Transverse colon (tissue), 4 donors: ENCODE measurements at regions not wholly inside any gene's neighbourhood (a gene's known extent, or its start where the extent isn't known, plus 50 kb on each side); places are given as distances from the start of the nearest gene placed in this dataset.

Experiments
- DNase-seq: peaks from one replicate; pipeline ENCODE4 v3.0.0-alpha.2; 2019
- H3K27ac ChIP-seq, 4 donors: fragments of 200-600 bp; sonication (generic); 2 replicates each; pipeline ENCODE4 v1.5.1; 2016 to 2018; ENCODE audit warnings: inconsistent platforms in 4 of 4
- H3K27me3 ChIP-seq: fragments of 200-600 bp; sonication (generic); 2 replicates; pipeline ENCODE4 v1.5.1; 2017; ENCODE audit warnings: inconsistent platforms
- H3K36me3 ChIP-seq, 4 donors: fragments of 200-600 bp; sonication (generic); 2 replicates each; pipeline ENCODE4 v1.5.1; 2017 to 2019; ENCODE audit warnings: inconsistent platforms in 4 of 4
- H3K4me1 ChIP-seq, 4 donors: fragments of 200-600 bp; sonication (generic); 2 replicates each; pipeline ENCODE4 v1.5.1; 2017 to 2020; ENCODE audit warnings: inconsistent platforms in 4 of 4
- H3K4me3 ChIP-seq, 4 donors: fragments of 200-600 bp; sonication (generic); 1 replicate in 1 of 4; 2 replicates in 3 of 4; pipeline versions ENCODE4 v1.5.1 to v1.6.1; 2017 to 2019; ENCODE audit warnings: inconsistent platforms in 4 of 4
- H3K9me3 ChIP-seq, 2 donors: fragments of 200-600 bp; sonication (generic); 2 replicates each; pipeline ENCODE4 v1.5.1; 2017 to 2019; ENCODE audit warnings: inconsistent platforms in 2 of 2
- EP300 ChIP-seq: sonication (generic); formaldehyde crosslinking; IDR thresholded peaks from one replicate; pipeline ENCODE4 v1.6.1; 2017; ENCODE audit warnings: antibody characterized with exemption, low read depth
- POLR2A ChIP-seq: fragments of 450-650 bp; IDR thresholded peaks from one replicate; pipeline ENCODE4 v1.6.1; 2016; ENCODE audit warnings: antibody characterized with exemption, mild to moderate bottlenecking, moderate library complexity
- POLR2AphosphoS5 ChIP-seq, 3 donors: sonication (generic); formaldehyde crosslinking; IDR thresholded peaks; one replicate each; pipeline ENCODE4 v1.6.1; 2016; ENCODE audit warnings: antibody characterized with exemption in 3 of 3
- WGBS, 2 donors: methylation state at CpG; one replicate each; pipeline ENCODE4 v1.1.5; 2018; ENCODE audit warnings: low coverage in 1 of 2; 5-methylcytosine and 5-hydroxymethylcytosine counted together
- in situ Hi-C, 4 donors: fragments of 200-750 bp; cut with MboI; loops; one replicate each; pipeline versions ENCODE4 v1.15.0 to v1.15.1; 2017; ENCODE audit warnings: low sequenced_read_pairs in 3 of 4, low pct_ligation_motif_present in 1 of 4, low pct_unique_long_range_greater_than_20kb in 1 of 4
- intact Hi-C: fragments of 100-400 bp; cut with DNase I; formaldehyde crosslinking; loops from one replicate; pipeline ENCODE4 v1.15.1; 2023; ENCODE audit warnings: low total_unique reads
- TF ChIP-seq, protein P1 (sequence below), 5 experiments: fragments of 200-600 bp in 3 of 5; fragments of 450-650 bp in 2 of 5; sonication (generic) in 3 of 5; IDR thresholded peaks; 1 replicate in 2 of 5; 2 replicates in 3 of 5; pipeline ENCODE4 v1.5.1; 2016 to 2017; ENCODE audit warnings: antibody characterized with exemption in 5 of 5, inconsistent platforms in 3 of 5, mild to moderate bottlenecking in 2 of 5, moderate library complexity in 1 of 5

DNA sequence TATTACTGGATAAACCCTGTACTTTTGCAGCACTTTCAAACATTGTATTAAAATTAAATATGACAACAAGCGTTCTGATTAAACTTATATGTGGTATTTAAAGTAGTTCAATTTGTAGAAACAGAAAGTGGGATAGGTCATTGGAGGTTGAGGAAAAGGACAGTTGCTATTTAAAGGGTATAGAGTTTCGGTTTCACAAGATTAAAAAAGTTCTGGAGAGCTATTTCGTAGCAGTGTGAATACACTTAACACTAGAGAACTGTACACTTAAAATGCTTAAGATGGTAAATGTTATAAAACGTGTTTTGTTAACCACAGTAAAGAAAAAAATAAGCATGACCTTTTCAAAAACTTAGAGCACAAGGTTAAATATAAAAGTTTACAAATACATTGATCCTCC lies 382.1 kb downstream of the BRINP1 start:
- no peaks in the 10 kb centered on the region for H3K9me3 ChIP-seq
- no peak overlapping the region for H3K4me3 ChIP-seq
- DNase-seq: no peak
- in situ Hi-C loops (no loop called here), intact Hi-C loops (no loop called here)
- no peak for TF ChIP-seq EP300
- no peak for TF ChIP-seq POLR2A
- no peaks in the 10 kb centered on the region for H3K27me3 ChIP-seq
- H3K36me3 ChIP-seq: no peaks in the 10 kb centered on the region
- H3K27ac ChIP-seq: no peak overlapping the region
- no peaks in the 10 kb centered on the region for H3K4me1 ChIP-seq
- 53 to 54% methylated on average over 4 of the region's 4 CpGs for WGBS, 2 donors

DNA sequence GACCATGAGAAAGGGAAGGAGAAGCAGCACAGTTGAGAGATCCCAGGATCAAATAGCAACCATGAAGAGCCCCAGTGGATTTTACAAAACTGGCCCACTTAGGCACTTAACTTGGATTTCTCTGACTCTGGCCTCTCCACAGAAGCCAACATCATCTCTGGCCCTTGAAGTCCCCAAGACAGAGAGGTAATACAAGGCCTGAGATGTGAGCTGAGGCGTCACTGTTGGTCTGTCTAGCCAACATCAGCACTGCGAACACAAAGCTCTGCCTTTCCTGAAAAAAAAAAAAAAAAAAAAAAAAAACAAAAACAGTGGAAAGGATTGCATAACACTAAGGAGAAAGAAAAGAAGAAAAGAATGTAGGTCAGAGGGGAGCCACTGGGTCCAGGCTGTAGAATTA lies 378.3 kb downstream of the BRINP1 start:
- no peak for TF ChIP-seq POLR2AphosphoS5 (IDR thresholded peaks at IDR 0.05)
- no peak for TF ChIP-seq POLR2A
- TF ChIP-seq EP300: no peak
- TF ChIP-seq, protein P1, sequence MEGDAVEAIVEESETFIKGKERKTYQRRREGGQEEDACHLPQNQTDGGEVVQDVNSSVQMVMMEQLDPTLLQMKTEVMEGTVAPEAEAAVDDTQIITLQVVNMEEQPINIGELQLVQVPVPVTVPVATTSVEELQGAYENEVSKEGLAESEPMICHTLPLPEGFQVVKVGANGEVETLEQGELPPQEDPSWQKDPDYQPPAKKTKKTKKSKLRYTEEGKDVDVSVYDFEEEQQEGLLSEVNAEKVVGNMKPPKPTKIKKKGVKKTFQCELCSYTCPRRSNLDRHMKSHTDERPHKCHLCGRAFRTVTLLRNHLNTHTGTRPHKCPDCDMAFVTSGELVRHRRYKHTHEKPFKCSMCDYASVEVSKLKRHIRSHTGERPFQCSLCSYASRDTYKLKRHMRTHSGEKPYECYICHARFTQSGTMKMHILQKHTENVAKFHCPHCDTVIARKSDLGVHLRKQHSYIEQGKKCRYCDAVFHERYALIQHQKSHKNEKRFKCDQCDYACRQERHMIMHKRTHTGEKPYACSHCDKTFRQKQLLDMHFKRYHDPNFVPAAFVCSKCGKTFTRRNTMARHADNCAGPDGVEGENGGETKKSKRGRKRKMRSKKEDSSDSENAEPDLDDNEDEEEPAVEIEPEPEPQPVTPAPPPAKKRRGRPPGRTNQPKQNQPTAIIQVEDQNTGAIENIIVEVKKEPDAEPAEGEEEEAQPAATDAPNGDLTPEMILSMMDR (IDR thresholded peaks at IDR 0.05): no peak
- intact Hi-C loops: no loop called here
- Histone ChIP-seq H3K27me3 (no peaks in the 10 kb centered on the region), H3K9me3 (no peaks in the 10 kb centered on the region), H3K4me1 (no peaks in the 10 kb centered on the region), H3K4me3 (no peak overlapping the region), H3K36me3 (no peaks in the 10 kb centered on the region), H3K27ac (no peak overlapping the region)
- in situ Hi-C loops: no loop called here
- WGBS, 2 donors: 48 to 50% methylated on average over 2 of the region's 2 CpGs
- DNase-seq: no peak

DNA sequence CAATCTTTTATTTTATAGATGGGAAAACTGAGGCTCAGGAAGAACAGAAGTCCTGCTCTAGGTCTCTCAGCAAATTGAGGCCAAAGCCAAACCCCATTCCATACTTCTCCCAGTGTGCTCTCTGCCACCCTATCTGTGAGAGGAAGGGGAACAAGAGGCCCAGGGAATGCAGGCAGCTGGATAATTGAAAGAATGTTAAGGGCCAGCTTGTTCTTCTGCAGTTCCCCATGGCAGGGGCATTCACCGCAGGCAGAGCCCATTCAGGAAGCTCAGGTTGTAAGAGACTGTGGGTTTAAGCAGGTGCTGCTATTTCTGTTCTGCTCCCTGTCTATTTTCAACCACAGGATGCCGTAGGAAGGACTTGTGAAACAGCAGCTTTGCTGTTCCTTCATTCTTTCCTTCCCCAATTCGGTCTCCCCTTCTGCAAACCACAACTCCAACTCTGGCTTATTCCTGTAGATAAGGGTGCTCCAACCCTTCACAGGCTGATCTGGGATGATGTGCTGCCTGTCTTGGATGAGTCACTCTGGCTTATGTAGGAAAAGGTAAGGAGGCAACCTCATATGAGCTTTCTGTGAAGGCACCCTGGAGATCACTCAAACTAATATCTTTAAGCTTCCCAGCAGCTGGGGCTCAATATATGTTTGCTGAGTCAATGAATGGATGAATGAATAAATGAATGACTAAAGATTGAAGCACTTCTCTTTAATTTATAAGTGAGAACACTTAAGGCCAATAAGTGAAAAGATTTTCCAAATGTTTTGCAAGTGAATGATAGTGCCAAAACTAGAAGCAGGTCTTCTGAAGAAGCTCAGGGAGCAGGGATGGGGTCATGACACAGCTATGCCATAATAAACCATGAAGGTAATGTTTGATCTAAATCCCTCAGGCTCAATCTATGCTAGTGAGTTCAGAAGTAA lies 377.6 kb downstream of the BRINP1 start:
- TF ChIP-seq EP300: no peak
- TF ChIP-seq, protein P1 (IDR thresholded peaks at IDR 0.05): no peak
- TF ChIP-seq POLR2A: no peak
- H3K27me3 ChIP-seq: no peaks in the 10 kb centered on the region
- no peaks in the 10 kb centered on the region for H3K4me1 ChIP-seq
- H3K4me3 ChIP-seq: no peak overlapping the region
- H3K9me3 ChIP-seq: no peaks in the 10 kb centered on the region
- no peaks in the 10 kb centered on the region for H3K36me3 ChIP-seq
- in situ Hi-C loops: no loop called here
- intact Hi-C loops: no loop called here
- WGBS, 2 donors: 46 to 62% methylated on average over 3 of the region's 3 CpGs
- no peak overlapping the region for H3K27ac ChIP-seq
- no peak for DNase-seq

DNA sequence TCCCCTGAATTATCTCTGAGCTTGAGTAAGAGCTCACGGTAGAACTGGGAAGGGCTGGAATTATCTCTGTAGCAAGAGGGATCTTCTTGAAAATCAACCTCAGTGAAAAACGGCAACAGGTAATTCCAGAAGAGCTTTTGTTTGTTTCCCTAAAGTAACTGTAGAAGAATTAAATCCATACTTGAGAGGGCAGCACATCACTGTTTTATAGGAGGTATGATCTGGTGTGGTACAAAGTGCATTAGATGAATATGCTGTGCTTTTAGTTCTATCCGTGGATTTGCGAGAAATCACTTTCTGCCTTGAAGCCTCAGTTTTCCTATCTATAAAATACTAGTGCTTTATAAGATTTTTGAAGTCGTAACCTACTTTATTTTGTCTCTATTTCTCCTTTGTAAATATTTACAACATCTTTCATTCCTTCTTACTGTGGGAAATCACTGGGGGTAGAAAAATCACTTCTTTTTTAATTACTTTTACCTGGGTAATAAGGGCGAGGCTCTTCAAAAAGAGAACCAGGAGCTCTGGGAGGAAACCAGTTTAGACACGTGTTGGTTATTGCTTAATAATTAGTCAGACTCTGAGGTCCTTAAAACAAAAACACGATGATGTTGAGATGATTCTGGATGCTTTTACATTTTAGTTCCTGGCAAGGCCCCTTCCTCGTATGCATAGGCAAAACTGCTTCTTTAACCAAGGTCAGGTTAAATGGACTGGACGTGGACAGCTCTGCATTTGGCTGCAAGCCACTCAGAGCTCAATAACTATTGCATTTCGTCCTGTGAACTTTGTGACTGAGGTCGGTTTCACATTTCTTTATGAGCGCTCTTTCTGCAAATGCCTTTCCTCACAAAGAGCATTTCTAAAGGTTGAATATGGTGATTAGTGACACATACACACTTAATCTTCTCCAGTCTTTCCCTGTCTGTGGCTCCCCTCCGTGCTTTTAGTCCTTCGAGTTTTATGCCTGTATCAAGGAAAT lies 376.1 kb downstream of the BRINP1 start:
- H3K27ac ChIP-seq: no peak overlapping the region
- no peak for DNase-seq
- no peak overlapping the region for H3K4me3 ChIP-seq
- no peaks in the 10 kb centered on the region for H3K27me3 ChIP-seq
- H3K4me1 ChIP-seq: no peaks in the 10 kb centered on the region
- intact Hi-C loops: no loop called here
- WGBS, 2 donors: 47 to 50% methylated on average over 10 to 15 of the region's 15 CpGs
- no peaks in the 10 kb centered on the region for H3K9me3 ChIP-seq
- no peaks in the 10 kb centered on the region for H3K36me3 ChIP-seq
- in situ Hi-C loops: no loop called here
- TF ChIP-seq POLR2AphosphoS5 (IDR thresholded peaks at IDR 0.05) (no peak), POLR2A (no peak), EP300 (no peak)
- TF ChIP-seq, protein P1 (IDR thresholded peaks at IDR 0.05): no peak
